Upper lobe of left lung (tissue), 4 donors: ENCODE measurements at regions not wholly inside any gene's neighbourhood (a gene's known extent, or its start where the extent isn't known, plus 50 kb on each side); places are given as distances from the start of the nearest gene placed in this dataset.

Experiments
- CTCF ChIP-seq, 6 experiments: fragments of 450-650 bp in 4 of 6; fragments of 200-600 bp in 2 of 6; sonication (generic) in 2 of 6; IDR thresholded peaks; one replicate each; pipeline ENCODE4 v1.5.1; 2016 to 2019; ENCODE audit warnings: antibody characterized with exemption in 6 of 6
- EP300 ChIP-seq, 4 donors: sonication (generic); formaldehyde crosslinking; IDR thresholded peaks; one replicate each; pipeline ENCODE4 v1.5.1; 2017; ENCODE audit warnings: antibody characterized with exemption in 4 of 4, control low read depth in 2 of 4
- POLR2A ChIP-seq, 4 donors: fragments of 450-650 bp; IDR thresholded peaks; one replicate each; pipeline ENCODE4 v1.5.1; 2016 to 2017; ENCODE audit warnings: antibody characterized with exemption in 4 of 4, mild to moderate bottlenecking in 2 of 4
- POLR2AphosphoS5 ChIP-seq, 2 donors: sonication (generic); formaldehyde crosslinking; IDR thresholded peaks; one replicate each; pipeline ENCODE4 v1.5.1; 2017; ENCODE audit warnings: antibody characterized with exemption in 2 of 2

GRCh38 chr11:70783821-70784220 is 385.5 kb downstream of the CTTN start:
- TF ChIP-seq EP300 (IDR thresholded peaks at IDR 0.05), result no peak
- TF ChIP-seq POLR2AphosphoS5 (IDR thresholded peaks at IDR 0.05), result no peak
- no peak for TF ChIP-seq CTCF (IDR thresholded peaks at IDR 0.05)
- no peak for TF ChIP-seq POLR2A (IDR thresholded peaks at IDR 0.05)
